Neural progenitor cell (in vitro differentiated cells): ENCODE measurements at regions not wholly inside any gene's neighbourhood (a gene's known extent, or its start where the extent isn't known, plus 50 kb on each side); places are given as distances from the start of the nearest gene placed in this dataset.

Experiments used
- DNase-seq: peaks from one replicate; pipeline ENCODE4 v3.0.0-alpha.2; 2016; ENCODE audit warnings: low spot score
- H2AFZ ChIP-seq: fragments of 200-600 bp; sonication (generic); replicated peaks from 2 replicates; pipeline ENCODE4 v1.6.1; 2016; ENCODE audit warnings: antibody characterized with exemption
- H3F3A ChIP-seq: fragments of 200-600 bp; sonication (generic); 2 replicates; pipeline ENCODE4 v1.6.1; 2016; ENCODE audit warnings: antibody characterized with exemption, low read depth
- H3K27ac ChIP-seq: fragments of 200-600 bp; sonication (generic); 2 replicates; pipeline ENCODE4 v1.5.1; 2016; ENCODE audit warnings: mild to moderate bottlenecking
- H3K27me3 ChIP-seq: fragments of 200-600 bp; sonication (generic); 2 replicates; pipeline ENCODE4 v1.6.1; 2016; ENCODE audit warnings: mild to moderate bottlenecking, moderate library complexity
- H3K36me3 ChIP-seq: fragments of 200-600 bp; sonication (generic); 2 replicates; pipeline ENCODE4 v1.5.1; 2016
- H3K4me1 ChIP-seq: fragments of 200-600 bp; sonication (generic); 2 replicates; pipeline ENCODE4 v1.6.1; 2016; ENCODE audit warnings: mixed run types
- H3K4me2 ChIP-seq: fragments of 200-600 bp; sonication (generic); 2 replicates; pipeline ENCODE4 v1.6.1; 2016
- H3K4me3 ChIP-seq: fragments of 200-600 bp; sonication (generic); 2 replicates; pipeline ENCODE4 v1.5.1; 2016
- H3K79me2 ChIP-seq: fragments of 200-600 bp; sonication (generic); 2 replicates; pipeline ENCODE4 v1.6.1; 2016; ENCODE audit warnings: low read depth
- H3K9ac ChIP-seq: fragments of 200-600 bp; sonication (generic); 2 replicates; pipeline ENCODE4 v1.6.1; 2016
- H3K9me3 ChIP-seq: fragments of 200-600 bp; sonication (generic); 2 replicates; pipeline ENCODE4 v1.5.1; 2016; ENCODE audit warnings: low read depth
- H4K20me1 ChIP-seq: fragments of 200-600 bp; sonication (generic); 2 replicates; pipeline ENCODE4 v1.6.1; 2016; ENCODE audit warnings: low read depth
- H3K27ac Mint-ChIP-seq: 3 replicates; pipeline ENCODE4 v1.8.0; 2021; ENCODE audit warnings: mixed read lengths
- H3K27me3 Mint-ChIP-seq: 2 replicates; pipeline ENCODE4 v1.8.0; 2022; ENCODE audit warnings: low read depth, mild to moderate bottlenecking, inconsistent platforms, moderate library complexity, mixed read lengths; ENCODE audit not compliant: insufficient read depth
- H3K36me3 Mint-ChIP-seq: 3 replicates; pipeline ENCODE4 v1.8.0; 2021; ENCODE audit warnings: mixed read lengths
- H3K4me1 Mint-ChIP-seq: 3 replicates; pipeline ENCODE4 v1.8.0; 2021; ENCODE audit warnings: mixed read lengths
- H3K4me3 Mint-ChIP-seq: 3 replicates; pipeline ENCODE4 v1.8.0; 2021; ENCODE audit warnings: mild to moderate bottlenecking, moderate library complexity, mixed read lengths
- H3K9me3 Mint-ChIP-seq: 3 replicates; pipeline ENCODE4 v1.8.0; 2020; ENCODE audit warnings: mixed read lengths
- CTCF ChIP-seq: fragments of 200-600 bp; sonication (generic); IDR thresholded peaks from 2 replicates; pipeline ENCODE4 v1.5.1; 2017; ENCODE audit warnings: antibody characterized with exemption, mild to moderate bottlenecking
- EZH2 ChIP-seq: fragments of 200-600 bp; sonication (generic); IDR thresholded peaks from 2 replicates; pipeline ENCODE4 v1.6.1; 2017; ENCODE audit warnings: antibody characterized with exemption, mild to moderate bottlenecking, moderate library complexity
- EZH2phosphoT487 ChIP-seq: fragments of 200-600 bp; sonication (generic); IDR thresholded peaks from 2 replicates; pipeline ENCODE4 v1.6.1; 2017; ENCODE audit warnings: antibody characterized with exemption

- Histone ChIP-seq H3K27me3 (no peaks in the 10 kb centered on the region), H3K36me3 (no peaks in the 10 kb centered on the region), H3K9me3 (peaks cover 3% of the 10 kb centered on the region), H3F3A (no peaks in the 10 kb centered on the region), H3K4me1 (peaks cover 8% of the 10 kb centered on the region), H3K4me2 (no peak overlapping the region), H3K79me2 (no peaks in the 10 kb centered on the region), H4K20me1 (no peaks in the 10 kb centered on the region), H3K27ac (no peak overlapping the region), H3K9ac (no peak overlapping the region), H2AFZ (no peak overlapping the region), H3K4me3 (no peak overlapping the region)
- no peak overlapping the region for H3K27ac Mint-ChIP-seq
- peaks cover 3% of the 10 kb centered on the region for H3K27me3 Mint-ChIP-seq
- DNase-seq, result no peak
- no peaks in the 10 kb centered on the region for H3K4me1 Mint-ChIP-seq
- peaks cover 16% of the 10 kb centered on the region for H3K9me3 Mint-ChIP-seq
- peaks cover 4% of the 10 kb centered on the region for H3K36me3 Mint-ChIP-seq
- no peak overlapping the region for H3K4me3 Mint-ChIP-seq
- TF ChIP-seq CTCF, result no peak
- no peak for TF ChIP-seq EZH2phosphoT487
- no peak for TF ChIP-seq EZH2
Measured at GRCh38 chr18:25544546-25545287, 192.8 kb upstream of the ZNF521 start.

GRCh38 chr18:25538175-25538922 is 186.4 kb upstream of the ZNF521 start:
- Histone ChIP-seq H3K9me3 (no peaks in the 10 kb centered on the region), H3F3A (no peaks in the 10 kb centered on the region), H2AFZ (no peak overlapping the region), H3K27ac (no peak overlapping the region), H3K4me3 (no peak overlapping the region), H3K36me3 (no peaks in the 10 kb centered on the region), H4K20me1 (no peaks in the 10 kb centered on the region), H3K4me2 (no peak overlapping the region), H3K4me1 (peaks cover 8% of the 10 kb centered on the region), H3K79me2 (no peaks in the 10 kb centered on the region), H3K9ac (no peak overlapping the region), H3K27me3 (no peaks in the 10 kb centered on the region)
- Mint-ChIP-seq H3K36me3 (no peaks in the 10 kb centered on the region), H3K9me3 (no peaks in the 10 kb centered on the region), H3K27ac (no peak overlapping the region), H3K27me3 (no peaks in the 10 kb centered on the region), H3K4me3 (no peak overlapping the region), H3K4me1 (no peaks in the 10 kb centered on the region)
- TF ChIP-seq EZH2, result no peak
- no peak for TF ChIP-seq CTCF
- no peak for TF ChIP-seq EZH2phosphoT487
- DNase-seq, result no peak

- TF ChIP-seq EZH2phosphoT487 (no peak), EZH2 (no peak), CTCF (no peak)
- Histone ChIP-seq H3F3A (no peaks in the 10 kb centered on the region), H2AFZ (peak overlapping the region; percentile 46), H3K79me2 (no peaks in the 10 kb centered on the region), H3K4me1 (no peaks in the 10 kb centered on the region), H3K4me2 (no peak overlapping the region), H3K36me3 (no peaks in the 10 kb centered on the region), H3K9me3 (no peaks in the 10 kb centered on the region), H3K9ac (no peak overlapping the region), H3K27me3 (no peaks in the 10 kb centered on the region), H3K27ac (no peak overlapping the region), H3K4me3 (no peak overlapping the region), H4K20me1 (no peaks in the 10 kb centered on the region)
- Mint-ChIP-seq H3K9me3 (no peaks in the 10 kb centered on the region), H3K4me3 (no peak overlapping the region), H3K27me3 (no peaks in the 10 kb centered on the region), H3K4me1 (peaks cover 10% of the 10 kb centered on the region), H3K27ac (no peak overlapping the region), H3K36me3 (peaks cover 4% of the 10 kb centered on the region)
- no peak for DNase-seq
Measured at GRCh38 chr18:25535495-25535894, 183.5 kb upstream of the ZNF521 start.
